NCI-H2107 (cell line): ENCODE measurements at regions not wholly inside any gene's neighbourhood (a gene's known extent, or its start where the extent isn't known, plus 50 kb on each side); places are given as distances from the start of the nearest gene placed in this dataset.
A peak's percentile ranks its signal among the peaks of the same experiment; 100 is the strongest.

ENCODE experiments used
- DNase-seq: peaks from one replicate; lab custom pipeline; 2025; lab: John Stamatoyannopoulos, UW

DNA sequence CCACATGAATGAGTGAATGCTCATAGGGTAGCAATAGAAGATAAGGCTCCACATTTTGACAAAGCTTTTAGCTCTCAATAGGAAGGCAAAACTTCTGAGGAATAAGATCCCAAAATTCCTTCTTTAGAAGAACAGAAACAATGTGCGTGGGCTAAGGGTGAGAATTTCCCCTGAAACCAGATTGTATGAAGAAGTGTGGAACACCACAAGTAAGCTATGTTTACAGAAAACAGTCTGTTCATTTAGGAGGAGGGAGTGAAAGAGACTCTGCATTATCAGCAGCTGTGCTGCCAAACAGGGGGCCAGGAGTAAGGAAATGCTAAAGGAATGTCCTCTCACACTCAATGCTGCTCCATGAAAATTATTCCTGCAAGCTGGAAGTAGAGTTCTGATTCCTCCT is 851.6 kb downstream of the CENPC start:
- no peak for DNase-seq

- DNase-seq = no peak
Observed at GRCh38 chr4:66691101-66691500, 854.2 kb downstream of the CENPC start.

- DNase-seq = no peak
Observed at GRCh38 chr4:66688674-66689073, 856.6 kb downstream of the CENPC start.

- DNase-seq = no peak
Observed at GRCh38 chr4:66687459-66687858, 857.8 kb downstream of the CENPC start.

DNA sequence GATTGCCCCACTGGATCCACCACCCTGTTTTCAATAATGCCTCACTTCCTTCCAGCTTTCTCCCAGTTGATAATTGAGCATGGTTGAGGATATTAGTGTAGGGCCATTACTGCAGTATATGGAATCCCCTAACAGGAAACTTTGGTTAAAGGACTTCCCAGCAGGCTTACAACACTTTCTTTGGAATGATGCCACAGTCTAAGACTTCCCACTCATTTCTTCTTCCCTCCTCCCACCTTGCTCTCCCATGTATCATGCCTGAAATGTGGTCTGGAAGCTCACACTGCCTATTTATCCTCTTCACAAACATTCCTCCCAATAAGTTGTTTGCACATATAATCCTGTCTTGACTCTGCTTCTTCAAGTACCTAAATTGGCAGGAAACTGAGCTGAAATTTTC is 863.3 kb downstream of the CENPC start:
- DNase-seq = no peak

DNA sequence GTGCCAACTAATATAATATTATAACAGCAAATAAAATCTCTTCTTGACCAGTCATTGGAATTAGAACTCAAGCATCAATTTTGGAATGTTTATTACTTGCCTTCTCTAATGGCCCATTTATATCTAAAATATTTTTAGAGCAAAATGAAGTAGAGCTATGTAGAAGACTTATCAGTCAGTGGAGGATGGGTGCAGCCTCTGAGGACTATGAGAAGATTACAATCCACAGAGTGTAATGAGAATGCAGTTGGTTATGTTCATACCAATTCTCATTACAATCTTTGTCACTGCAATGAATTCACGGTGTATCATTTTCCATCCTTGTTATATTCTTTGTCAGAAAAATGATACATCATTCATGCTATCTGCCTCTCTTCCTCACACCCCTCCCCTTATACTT is 878.1 kb downstream of the CENPC start:
- DNase-seq = no peak

- no peak for DNase-seq
Observed at GRCh38 chr4:66662620-66663019, 882.7 kb downstream of the CENPC start.

DNA sequence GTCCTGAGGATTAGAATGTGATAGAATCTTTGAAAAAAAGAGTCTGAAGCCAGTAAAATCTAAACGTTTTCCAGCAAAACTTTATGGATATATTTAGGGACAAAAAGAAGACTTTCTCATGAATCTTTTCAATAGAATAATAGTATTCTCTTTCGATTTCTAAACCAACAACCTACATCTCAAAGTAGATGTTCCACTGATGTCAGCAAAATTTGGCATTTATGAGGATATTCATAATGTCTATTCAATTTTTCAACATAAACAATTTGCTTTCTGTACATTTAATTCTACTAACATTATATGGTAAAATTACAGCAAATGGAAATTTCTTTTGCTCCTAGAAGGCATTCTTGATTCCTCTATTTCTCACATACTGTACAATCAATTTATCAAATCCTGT is 886.5 kb downstream of the CENPC start:
- DNase-seq = no peak

GRCh38 chr4:66655505-66655904 is 889.8 kb downstream of the CENPC start:
- no peak for DNase-seq

GRCh38 chr4:66653937-66654336 is 891.4 kb downstream of the CENPC start:
- no peak for DNase-seq

DNA sequence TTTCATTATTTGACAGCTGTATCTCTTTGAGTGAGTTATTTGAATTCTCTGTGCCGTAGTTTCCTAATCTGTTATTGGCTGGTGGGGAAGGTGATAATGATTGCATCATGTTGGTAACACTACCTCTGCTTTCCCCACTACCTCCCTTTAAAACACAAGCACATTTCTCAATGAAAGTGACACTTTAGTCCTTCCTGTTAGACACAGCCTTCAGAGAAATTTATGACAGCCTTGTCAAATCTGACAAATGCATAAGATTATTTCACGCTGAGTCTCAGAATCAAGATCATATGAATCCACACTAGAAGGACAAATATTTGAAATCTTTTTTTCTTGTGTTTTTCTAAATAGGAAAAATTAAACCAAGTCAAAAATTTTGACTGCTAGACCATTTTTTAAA is 896.1 kb downstream of the CENPC start:
- no peak for DNase-seq

- no peak for DNase-seq
Observed at GRCh38 chr4:66647926-66648325, 897.4 kb downstream of the CENPC start.

DNA sequence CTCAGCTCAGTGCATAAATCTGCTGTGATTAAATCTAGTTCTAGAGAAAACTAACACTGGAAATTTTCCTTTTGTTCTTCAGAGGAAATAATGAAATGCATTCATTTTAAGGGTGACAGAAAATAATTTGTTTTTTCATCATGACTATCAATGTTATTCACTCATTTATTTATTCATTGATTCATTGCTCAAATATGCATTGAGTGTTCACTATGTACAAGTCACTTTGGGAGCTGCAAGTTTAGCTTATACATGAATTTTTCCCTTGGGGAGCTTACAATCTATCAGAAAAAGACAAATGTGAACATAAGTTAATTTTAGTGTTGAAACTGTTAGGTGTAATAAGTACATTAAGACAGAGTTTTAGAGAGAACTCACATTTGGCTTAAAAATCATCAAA is 897.8 kb downstream of the CENPC start:
- no peak for DNase-seq

DNA sequence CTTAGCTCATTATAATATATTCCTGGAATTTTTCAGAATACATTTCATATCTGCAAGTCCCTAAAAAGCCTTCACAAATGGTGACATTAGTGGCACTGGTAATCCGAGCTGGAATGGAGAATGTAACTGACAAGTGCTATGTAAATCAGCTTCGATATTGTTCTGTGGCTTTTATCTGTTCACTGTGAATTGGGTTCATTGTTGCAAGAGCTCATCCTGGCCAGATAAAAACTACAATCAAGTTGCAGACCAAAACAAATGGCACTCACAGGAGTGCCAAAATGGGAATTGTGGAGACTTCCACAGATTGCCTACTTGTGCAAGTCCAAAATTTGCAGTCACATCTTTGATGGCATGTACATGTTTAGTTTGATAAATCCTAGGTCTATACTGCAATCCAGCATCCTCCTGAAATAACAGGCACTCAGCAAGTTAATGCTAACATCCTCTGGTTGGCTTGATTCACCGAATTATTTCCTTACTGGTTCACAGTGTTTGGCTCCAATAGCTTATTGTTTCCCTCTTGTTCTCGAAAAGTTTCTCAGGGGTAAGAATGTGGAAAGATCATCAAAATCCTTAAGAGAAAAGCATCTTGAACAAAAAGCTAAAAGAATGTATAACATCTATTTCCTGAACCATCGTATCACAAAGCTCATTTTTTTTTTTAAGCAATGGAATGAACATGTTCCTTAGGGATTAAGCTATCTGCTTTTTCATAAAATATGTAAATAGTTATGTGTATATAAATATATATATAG is 904.9 kb downstream of the CENPC start:
- DNase-seq = no peak

- DNase-seq = peak; percentile 3
Observed at GRCh38 chr4:66639361-66639760, 905.9 kb downstream of the CENPC start.

DNA sequence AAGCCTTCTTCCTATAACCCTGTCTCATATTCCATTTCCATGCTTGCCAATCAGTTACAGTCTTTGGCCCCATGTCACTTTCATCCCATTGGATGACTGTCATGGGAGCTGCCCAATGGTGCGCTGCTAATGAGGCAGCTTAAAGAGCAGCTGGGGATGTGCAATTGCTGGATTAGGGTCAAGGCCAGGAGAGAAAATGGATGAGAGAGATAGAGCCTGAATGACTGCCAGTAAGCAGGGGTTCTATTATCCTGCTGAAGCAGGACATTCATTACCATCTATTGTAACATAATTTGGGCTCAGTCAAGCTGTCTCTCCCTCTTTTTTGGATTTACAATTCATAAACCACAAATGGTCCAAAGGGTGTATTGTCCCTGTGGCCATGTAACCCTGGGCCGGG is 909.0 kb downstream of the CENPC start:
- no peak for DNase-seq

- DNase-seq = no peak
Observed at GRCh38 chr4:66633477-66633876, 911.8 kb downstream of the CENPC start.

DNA sequence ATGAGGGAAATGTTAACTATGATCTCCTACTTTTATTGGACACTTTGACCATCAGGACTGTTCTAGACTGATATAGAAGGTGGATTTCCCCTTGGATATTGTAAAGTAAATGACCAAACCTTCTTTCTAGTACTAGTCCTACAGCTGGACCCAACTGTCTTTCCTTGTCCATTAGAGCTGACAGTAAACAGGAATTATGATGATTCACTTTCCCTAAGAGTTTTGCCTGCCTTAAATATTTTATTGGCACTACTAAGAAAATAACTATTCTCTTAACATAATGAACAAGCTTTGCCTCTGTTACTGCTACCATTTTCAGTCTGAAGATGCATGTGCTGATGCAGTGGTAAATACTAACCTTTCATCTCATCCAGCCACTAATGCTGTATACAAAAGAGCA is 915.4 kb downstream of the CENPC start:
- DNase-seq = no peak

DNA sequence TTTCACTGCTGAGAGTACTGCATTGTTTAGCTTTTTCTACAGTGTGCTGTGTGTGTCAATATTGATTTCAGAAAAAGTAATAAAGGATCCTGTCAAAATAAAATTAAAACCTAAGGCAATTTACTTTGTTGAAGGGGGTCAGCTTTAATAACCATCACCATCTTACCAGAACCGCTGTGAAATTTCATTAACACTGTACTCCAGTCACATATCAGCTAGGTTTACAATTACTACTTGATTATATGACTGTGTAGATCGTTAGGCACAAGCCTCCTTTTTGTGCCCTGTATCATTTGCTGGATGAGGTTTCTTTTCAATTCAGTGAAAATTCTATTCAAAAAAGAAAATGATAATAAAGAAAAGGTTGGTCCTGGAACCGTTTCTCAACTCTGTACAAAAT is 917.2 kb downstream of the CENPC start:
- DNase-seq = no peak

GRCh38 chr4:66625480-66625879 is 919.8 kb downstream of the CENPC start:
- DNase-seq = no peak

DNA sequence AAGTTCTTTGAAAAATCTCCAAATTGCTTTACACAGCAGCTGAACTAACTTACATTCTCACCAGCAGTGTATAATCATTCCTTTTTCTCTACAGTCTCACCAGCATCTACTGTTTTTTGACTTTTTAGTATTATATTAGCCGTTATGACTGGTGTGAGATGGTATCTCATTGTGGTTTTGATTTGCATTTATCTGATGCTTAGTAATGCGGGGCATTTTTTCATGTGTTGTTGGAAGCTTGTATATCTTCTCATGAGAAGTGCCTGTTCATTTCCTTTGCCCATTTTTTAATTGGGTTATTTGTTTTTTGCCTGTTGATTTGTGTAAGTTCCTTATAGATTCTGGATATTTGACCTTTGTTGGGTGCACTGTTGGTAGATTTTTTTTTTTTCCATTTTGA is 931.7 kb downstream of the CENPC start:
- no peak for DNase-seq

DNA sequence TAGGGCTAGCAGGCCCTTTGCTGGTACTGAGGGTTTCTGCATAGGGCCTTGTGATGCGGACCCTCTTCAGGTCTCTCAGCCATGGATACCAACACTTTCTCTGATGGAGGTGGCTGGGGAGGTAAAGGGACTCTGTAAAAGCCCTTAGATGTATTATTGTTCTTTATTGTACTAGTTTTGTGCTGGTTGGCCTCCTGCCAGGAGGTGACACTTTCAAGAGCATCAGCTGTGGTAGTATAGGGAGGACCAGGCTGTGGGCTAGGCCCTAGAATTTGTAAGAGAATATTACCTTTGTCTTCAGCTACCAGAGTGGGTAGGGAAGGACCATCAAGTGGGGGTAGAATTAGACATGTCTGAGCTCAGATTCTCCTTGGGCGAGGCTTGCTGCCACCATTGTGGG is 936.3 kb downstream of the CENPC start:
- DNase-seq = no peak

DNA sequence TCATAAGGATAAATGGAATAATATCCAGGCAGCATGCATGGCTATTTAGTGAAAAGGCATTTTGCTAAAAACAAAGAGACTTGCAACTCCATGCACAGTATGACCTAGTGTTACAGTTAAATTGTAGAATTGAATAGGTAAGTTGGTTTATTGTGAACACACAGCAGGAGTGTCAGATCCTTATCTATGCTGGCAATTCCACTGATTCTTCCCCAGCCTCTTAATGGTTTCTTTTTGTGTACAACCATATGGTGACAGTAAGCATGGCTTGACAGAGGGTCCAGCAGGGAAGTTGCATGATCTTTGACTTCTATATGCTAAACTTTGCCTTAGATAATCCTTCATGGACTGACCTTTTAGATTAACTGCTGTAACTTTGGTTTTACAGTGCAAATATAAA is 936.6 kb upstream of the EPHA5 start:
- DNase-seq = no peak

GRCh38 chr4:66606215-66606614 is 935.9 kb upstream of the EPHA5 start:
- no peak for DNase-seq

GRCh38 chr4:66604192-66604591 is 933.9 kb upstream of the EPHA5 start:
- DNase-seq = no peak
